Stimulated activated CD8-positive, alpha-beta memory T cell treated with anti-CD3 and anti-CD28 coated beads, Interleukin-15, amount 100 ng/mL, for 4 hours (primary cell): ENCODE measurements at regions not wholly inside any gene's neighbourhood (a gene's known extent, or its start where the extent isn't known, plus 50 kb on each side); places are given as distances from the start of the nearest gene placed in this dataset.

Source experiments
- DNase-seq, 2 donors: peaks; one replicate each; pipeline ENCODE4 v3.0.0-alpha.2; 2020; ENCODE audit warnings: low read depth in 2 of 2

DNA sequence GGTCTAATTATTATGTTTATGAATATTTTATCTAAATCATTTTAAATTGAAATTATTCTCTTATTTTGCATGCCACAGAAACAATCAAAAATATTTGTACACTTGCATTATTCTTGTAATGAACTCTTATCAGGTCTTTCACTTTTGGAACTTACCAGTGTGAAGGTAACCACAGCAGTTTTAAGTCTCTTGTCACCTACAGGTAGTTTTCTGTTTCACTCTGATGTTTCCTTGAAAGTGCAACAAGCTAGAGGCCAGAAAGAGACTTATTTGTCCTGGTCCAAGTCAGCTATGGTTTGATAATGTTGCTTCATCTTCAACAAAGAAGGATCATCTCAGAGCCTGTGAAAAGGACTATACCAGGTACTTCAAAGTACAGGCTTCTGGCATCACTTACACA lies 133.4 kb upstream of the NBEA start:
- no peak for DNase-seq

DNA sequence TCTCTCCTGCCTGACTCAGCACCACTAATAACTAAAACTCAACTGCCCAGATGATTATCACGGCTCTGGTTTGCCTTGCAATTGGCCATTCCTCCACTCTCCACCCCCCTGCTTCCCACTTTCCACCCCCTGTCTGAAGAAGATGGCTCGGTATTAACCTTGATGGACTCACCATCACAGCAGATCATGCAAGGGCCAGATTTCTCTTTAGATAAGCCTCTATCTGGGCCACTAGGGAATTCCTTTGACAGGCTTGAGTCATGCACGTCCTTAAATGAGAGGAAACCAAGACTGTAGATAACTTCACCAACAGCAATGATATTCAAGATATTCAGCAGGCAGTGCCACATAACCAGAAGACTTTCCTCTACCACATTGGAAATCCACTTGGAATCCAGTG lies 131.1 kb upstream of the NBEA start:
- no peak for DNase-seq

DNA sequence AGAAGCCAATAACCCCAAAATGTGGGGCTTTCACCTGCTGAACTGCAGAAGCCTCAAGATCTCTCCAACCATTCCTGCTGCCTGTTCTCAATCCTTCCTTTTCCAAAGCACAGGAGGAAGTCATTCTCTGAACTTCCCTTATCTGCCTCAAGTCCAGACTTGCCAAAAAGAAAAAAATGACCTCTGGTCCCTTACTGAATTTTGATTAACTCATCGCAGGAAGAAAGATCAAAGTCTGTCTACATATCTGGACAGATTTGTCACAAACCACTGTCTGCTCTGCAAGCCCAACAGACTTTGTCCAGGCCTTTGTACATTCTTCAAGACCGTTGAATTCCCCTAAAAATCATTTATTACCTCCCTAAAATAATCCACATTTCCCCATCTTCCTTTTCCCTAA lies 126.5 kb upstream of the NBEA start:
- no peak for DNase-seq

DNA sequence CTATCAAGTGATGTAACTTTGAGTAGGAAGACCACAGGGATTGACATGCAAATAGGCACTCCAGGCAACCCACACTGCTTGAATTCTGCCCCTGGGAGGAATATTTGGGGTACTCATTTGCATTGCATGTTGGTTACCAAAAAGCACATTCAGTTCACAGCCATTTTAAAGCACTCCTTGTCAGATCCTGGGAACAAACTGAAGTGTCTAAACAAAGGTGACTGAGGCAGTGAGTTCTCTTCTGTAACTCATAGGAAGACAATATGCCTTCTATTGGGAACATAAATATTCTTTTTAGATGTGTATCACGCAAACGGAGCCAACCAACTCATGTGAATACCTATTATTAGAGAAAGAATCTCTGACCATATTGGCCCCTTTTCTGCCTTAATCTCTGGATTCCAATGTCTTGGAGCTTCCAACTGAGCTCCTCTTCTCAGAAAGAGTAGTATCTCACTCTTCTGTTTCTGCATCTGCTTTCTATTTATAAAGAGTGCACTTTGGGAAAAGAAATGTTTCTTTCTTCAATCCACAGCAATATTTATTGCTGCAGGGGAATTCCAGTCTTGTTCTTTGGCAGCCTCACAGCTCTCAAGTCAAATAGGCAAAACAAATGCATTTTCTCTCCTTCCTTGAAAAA lies 125.7 kb upstream of the NBEA start:
- no peak for DNase-seq

DNA sequence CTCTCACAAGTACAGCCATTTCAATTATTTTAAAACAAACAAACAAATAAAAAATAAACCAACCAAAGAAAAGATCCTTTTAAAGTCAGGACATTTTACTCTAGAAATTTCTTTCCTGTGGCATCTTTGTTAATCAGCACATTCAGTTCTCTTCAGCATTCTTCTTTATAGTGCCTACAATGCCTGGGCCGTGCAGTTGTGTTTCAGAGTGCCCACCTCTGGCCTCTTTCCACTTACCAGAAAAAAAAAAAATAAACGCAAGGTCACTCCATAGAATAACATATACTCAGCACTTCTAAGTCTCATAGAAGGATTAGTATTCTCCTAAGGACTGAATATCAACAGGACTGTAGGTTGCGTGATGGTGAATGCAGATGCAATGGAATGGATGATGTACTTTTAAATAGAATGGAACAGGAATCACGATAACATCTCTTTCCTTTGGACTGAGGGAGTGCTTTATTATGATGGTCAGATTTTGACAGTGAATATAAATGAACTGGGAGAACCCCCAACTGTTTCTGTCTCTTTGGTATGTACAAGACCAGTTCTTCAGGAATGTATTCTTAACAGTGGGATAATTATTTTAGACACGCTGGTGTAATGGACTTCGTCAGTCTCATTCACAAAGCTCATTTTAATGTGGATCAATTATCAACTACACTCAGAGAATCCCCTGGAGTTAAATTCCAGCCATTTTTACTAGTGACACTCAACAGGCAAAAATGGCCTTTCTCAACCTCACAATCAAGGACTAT lies 125.0 kb upstream of the NBEA start:
- no peak for DNase-seq

DNA sequence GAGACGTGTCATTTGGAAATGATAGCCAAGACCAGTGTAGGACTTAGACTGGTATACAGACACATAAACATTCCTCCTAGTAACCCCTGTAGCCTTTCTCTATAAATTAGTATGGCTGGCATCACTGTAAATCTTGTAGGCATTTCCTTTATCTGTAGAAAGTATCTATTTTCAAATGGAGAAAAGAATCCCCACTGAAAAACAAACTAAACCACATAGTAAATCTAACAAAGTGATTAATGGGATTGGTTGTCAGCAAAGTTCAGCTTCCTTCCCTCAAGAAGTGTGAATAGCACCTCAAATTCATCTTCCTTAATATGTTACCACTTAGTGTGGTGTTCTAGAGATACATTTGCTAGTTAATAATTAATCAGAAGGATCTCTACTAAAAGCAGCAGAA lies 119.4 kb upstream of the NBEA start:
- DNase-seq = no peak

DNA sequence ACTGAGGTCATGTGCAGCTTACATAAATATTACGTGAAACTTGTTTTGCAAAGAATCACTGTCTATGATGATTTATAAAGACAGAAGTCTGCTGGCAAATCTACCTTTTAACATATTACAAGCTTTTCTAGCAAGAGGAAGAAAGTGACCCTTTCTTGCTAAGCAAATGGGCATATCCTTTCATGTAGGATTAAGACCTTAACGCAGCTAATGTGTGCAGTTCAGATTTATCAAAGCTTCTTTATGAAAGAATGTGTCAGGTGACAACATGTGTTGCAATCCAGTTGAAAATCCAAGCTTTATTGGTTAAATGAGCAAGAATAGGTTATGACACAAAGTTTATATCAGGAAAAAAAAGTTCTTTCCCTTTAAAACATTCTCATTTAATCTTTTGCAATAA lies 115.6 kb upstream of the NBEA start:
- no peak for DNase-seq

DNA sequence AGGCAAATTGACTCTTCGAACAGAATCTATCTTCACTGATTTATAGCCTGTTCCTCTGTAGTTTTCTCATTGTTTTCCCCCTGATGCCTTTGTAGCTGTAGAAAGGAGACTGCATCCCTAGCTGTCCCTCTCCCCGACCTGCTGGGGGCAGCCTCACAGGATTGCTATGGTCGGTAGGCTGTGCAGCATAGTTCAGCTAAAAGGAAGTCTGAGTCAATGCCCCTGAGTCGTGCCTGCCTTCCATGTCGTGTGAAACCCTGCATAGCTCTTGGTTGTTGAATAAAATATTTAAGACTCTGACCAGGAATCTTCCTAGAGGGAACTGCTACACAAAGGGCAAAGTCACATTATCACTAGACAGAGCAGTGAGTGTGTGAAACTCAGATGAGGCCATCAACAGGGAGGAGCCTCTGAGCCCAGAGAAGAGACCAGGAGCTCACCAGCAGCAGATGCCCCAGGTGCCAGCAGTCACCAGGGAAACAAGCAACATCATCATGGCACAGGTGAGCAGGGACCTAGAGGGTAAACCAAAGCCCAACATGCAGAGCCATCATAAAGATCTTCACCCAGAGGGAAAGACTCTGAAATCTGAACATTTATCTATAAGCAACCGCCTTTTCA lies 108.4 kb upstream of the NBEA start:
- DNase-seq = no peak

DNA sequence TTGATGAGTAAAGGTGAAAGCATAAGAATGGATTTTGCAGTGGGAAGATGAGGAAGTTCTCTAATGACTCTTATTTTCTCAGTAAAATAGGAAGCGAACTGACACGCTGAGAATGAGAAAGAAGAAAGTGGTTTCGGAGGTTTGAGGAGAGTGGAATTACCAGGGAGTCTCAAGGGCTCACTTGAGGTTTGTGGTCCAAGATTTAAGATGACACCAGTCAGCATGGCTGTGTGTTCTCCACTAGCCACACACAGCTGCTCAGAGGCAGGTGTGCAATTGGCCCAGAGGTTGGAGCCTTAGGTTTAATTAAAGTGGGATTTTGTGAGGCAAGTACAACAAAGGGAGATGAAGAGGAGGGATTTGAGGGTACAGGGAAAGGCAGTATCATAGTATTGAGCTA lies 99.6 kb upstream of the NBEA start:
- no peak for DNase-seq

DNA sequence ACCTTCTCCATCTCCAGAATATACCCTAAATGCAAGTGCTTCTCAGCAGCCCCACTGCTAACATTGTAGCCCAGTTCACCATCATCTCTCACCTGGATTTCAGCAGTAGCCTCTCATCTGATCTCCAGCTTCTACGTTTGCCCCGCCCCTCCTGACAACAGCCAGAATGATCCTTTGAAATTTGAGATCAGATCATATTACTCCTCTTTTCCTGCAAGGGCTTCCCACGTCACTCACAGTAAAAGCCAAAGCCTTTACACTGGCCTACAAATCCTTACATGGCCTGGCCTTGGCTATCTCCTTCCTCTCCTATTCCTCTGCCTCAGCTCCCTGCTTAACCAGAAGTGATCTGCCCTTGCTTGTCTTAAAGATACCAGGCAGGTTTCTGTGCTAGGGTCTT lies 94.3 kb upstream of the NBEA start:
- no peak for DNase-seq

DNA sequence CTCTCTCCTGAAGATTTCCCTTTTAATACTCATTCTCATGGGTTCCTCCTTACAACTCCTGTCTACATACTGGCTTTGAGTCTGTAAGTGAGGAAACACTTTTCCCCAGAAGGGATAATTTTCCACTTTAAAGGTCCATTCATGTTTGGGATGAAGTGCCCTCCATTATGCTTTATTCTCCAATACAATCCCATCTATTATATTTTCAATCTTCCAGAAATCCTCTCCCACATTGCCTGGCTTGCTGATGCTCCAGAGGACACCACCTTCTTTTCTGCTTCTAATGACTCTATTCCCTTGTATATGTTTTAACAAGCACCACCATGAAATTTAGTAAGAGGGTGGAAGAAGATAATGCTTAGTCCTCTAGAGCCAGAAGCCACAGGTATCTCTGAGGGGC lies 92.7 kb upstream of the NBEA start:
- no peak for DNase-seq

DNA sequence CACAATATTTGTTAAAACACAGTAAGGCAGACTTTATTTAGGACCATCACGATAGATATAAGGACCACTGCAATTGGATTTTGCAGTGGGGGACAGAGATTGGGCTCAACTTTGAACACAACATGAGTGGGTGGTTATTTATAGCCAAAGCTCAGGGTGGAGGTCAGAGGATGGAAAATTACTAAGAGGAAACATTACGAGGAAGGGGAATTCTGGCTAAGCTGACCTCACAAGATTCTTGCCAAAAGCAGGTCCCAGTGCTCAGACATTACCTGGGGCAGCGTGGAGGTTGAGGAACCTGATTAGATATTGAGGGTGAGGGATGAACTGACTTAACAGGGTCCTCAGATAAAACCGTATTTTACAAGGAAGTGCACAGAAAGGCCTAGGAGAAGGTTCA lies 88.9 kb upstream of the NBEA start:
- no peak for DNase-seq

DNA sequence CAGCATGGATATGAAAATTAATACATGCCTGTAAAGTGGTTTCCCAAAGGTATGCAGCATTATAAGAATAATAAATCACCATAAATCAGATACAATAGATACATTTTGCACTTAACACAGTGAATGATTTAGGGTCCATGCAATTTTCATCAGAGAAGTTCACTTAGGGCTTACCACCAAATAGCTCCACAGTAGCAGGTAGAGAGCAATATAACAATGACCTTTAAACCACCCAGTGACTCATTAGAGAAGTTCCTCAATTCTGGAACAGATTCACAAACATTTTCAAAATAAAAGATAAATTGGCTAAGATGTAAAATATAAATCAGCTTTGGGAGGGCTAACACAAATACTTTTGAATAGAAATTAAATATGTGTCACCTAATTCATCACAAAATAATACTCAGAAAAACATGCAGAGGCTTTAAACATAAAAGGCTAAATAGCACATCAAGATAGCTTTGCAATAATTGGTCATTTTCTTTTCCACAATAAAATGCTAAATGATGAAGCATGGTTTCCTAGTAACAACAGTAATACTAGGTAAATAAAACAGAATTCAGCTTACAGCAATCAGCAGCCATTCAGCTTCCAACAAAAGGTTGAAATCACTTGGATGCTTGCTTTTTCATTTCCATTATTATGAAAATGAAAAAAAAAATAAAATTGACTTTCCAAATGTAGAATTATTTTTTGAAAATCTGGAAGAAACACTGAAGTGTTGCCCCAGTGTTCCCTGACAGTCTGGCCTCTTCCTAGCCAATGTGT lies 84.3 kb upstream of the NBEA start:
- DNase-seq = no peak

DNA sequence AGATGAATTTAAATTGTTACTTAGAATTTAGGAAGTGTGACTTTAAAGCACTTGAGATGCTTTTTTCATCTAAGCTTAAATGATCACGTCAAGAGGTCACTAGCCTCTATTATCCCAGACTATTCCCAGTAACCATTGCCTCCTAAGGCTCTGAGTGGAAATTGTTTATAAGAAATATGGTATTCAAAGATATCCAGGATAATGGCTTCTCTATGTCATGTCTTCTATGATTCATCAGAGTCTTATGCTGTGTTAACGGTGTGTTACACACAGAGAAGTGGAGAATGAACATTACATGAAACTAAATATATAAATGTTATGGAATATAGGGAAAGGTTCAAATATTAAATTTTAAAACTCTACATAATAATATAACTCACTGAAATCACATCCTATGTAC lies 79.8 kb upstream of the NBEA start:
- DNase-seq = no peak

DNA sequence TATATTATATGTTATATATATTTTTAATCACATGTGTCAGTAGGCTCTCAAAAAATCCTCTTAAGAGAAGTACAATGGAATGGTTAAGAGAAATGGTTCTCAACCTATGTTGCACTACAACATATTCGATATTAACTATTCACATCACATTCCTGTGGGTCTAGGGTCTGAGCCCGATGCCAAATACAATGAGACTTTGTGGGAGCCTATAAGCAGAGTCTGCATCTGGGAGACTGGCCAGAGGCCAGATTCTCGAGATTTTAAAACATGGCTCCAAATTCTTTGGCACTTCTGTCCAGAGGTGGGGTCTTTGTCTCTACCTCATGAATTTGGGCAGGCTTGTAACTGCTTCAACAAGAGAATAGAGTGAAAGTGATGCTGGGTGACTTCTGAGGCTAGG lies 79.4 kb upstream of the NBEA start:
- DNase-seq = no peak

DNA sequence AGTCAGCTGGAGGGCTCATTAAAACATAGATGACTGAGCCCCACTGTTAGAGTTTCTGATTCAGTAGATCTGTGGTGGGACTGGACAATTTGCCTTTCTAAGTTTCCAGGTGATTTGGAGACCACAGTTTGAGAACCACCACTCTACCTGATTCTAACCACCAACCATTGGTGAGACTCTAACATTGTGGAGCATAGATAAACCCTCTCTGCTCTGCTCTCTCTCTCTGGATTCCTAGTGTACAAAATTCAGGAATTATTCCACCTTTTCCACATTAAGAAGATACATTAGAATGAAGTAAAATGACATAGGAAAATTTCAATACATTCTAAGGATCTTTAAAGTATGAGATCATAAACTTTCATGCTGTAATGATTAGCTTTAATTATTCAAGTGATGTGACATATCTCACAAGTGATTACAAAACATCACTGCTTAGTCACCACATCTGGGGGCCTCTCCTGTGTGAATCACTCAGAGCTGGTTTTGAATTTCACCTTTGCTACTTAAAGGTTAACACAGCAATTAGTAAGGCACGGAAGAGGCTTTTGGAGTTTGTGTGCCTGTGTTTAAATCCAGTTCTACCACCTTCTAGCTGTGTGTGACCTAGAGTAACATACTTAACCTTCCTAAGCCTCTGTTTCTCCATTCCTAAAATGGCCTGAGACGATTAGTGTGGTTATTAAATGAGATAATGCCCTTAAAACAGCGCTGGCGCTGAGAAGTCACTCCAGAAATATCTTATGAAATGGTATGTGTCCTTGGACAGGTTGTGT lies 78.5 kb upstream of the NBEA start:
- DNase-seq = no peak

DNA sequence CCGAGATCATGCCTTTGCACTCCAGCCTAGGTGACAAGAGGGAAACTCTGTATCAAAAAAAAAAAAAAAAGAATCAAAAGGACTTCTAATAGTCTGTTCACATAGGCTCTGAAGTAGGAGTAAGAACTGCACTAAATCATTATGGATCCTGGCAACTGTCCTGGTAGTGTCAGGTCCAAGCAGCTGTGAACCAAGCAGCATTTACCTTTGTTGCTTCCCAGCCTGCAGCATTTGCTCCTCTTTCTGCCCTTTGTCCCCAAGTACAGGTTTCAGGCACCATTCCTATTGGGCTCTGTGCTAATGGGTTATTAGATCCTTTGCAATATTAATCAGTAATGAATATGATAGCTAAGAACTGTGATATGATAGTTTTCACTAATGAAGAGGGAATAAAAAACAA lies 77.4 kb upstream of the NBEA start:
- no peak for DNase-seq

DNA sequence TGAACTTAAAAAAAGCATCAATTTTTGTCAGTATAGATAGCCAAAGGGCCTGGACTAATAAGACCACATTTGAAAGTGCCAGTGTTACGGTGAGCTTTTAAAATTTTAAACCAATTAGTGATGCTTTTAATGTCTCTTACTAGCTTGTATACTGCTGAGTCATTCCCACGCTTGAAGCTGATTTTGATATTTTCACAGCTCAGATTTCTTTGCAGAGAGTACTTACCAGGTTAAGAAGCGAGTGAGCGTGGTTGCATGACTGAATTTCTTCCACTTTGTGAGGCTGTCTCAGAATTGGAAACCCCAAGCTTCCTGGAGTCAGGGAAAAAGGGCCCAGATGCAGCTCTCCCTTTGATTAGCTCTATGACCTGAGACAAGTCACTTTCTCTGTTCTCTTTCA lies 74.5 kb upstream of the NBEA start:
- no peak for DNase-seq

DNA sequence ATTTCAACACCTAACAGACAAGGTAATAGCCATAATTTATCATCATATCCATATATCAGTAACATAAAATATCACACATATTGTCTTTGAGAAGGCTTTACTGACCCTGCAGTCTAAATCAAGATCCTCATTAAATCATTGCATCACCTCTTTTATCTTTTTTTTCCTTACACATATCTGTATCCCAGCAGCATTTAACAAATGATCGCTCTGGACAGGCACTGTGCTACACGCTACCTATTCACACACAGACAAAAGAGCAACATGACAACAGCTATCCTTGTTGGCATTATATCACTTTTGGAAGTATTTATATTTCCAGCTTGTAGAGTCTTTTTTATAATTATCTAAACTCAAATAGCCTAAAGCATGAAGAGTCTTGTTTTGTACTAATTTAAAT lies 73.3 kb upstream of the NBEA start:
- DNase-seq = no peak

DNA sequence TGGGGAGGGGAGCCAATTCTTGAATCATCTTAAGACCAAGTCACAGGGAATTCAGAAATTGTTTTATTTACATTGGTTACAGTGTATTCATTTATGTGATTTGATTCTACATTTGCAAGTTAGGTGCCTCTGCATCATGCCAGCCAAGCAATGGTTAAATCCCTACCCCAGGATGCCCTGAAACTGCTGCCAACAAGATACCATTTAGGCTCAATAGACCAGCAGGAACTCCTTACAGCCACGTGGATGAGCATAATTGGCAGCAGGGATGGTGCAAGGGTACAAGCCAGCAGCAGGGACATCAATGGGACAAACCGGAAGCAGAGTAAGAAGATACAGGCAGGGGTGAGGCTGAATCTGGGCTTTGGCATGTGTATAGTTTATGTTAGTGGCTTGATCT lies 72.4 kb upstream of the NBEA start:
- no peak for DNase-seq

DNA sequence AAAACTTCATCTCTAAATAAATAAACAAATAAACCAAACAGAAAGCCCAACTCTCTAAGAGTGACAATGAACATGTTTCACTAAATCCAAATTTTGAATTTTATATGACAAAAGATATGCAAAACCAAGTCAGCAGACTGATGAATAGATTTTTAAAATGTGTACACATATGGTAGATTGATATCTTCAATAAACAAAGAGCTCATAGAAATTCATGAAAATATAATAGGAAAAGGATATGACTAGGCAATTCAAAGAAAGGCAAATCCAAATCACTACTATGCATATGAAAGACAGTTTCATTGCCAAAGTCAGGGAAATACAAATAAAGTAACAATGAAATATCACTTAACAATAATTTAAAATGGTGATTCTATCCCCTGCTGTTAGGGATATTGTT lies 63.7 kb upstream of the NBEA start:
- DNase-seq = no peak

DNA sequence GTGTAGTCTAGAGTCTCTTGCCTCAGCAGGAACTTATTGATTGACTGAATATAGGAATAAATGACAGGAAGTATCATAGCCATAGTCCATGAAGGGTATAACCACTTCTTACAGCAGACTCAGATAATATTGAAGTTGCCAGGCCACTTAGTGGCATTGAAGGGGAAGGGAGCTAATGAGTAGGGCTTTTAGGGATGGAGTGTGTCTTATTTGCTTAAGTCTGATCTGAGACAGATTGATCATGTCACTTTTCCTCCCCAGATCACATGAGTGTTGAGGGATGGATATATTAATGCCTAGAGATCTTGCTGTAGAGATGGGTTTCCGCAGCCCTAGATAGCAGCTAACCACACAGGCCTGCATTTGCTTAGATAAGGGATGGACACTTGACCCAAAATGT lies 62.2 kb upstream of the NBEA start:
- no peak for DNase-seq
